HG02981 (cell line): ENCODE measurements at regions not wholly inside any gene's neighbourhood (a gene's known extent, or its start where the extent isn't known, plus 50 kb on each side); places are given as distances from the start of the nearest gene placed in this dataset.

ENCODE experiments used
- ATAC-seq: cut with Tn5 transposase; IDR thresholded peaks from one replicate; pipeline ENCODE4 v1.9.1; 2021; ENCODE audit warnings: mild to moderate bottlenecking, moderate library complexity; ENCODE audit not compliant: unreplicated experiment

DNA sequence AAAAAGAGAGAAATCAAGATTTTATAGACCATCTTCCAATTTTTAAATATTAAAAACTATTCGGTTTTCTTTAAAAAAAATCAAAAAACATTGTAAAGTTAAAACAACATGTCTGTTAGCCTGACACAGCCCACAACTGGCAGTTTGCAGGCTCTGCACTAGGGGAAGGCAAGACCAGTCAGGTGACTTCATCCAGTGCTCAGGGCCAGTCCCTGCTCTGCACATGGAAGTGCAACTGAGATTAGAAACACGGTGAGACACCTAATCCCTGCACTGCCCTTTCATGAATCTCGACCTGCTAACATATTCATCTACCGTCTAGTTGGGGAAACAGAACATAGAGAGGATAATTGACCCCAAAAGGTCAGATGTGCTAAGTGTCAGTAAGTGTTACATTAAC is 135.2 kb downstream of the BARD1 start:
- ATAC-seq, result peak; percentile 60

GRCh38 chr2:214671319-214671885 is 138.1 kb downstream of the BARD1 start:
- ATAC-seq, result no peak

- ATAC-seq, result no peak
Observed at GRCh38 chr2:214652473-214652872, 157.0 kb downstream of the BARD1 start.

DNA sequence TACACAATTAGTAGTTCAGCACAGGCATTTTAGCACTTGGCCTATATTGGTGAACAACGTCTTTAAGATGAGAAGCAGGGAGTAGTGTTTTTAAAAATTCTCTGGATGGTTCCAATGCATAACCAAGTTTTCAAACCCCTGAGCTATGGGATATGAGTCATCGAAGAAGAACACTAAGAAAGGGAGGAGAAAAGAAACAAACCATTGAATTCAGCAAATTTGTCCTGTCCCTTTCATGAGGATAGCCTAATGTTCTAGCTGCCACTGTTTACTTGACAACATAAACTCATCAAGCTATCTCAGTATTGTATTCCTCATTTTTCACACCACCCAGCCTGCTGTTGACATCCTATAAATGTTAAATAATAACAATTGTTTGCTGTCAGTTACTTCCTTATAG is 158.0 kb downstream of the BARD1 start:
- no peak for ATAC-seq

DNA sequence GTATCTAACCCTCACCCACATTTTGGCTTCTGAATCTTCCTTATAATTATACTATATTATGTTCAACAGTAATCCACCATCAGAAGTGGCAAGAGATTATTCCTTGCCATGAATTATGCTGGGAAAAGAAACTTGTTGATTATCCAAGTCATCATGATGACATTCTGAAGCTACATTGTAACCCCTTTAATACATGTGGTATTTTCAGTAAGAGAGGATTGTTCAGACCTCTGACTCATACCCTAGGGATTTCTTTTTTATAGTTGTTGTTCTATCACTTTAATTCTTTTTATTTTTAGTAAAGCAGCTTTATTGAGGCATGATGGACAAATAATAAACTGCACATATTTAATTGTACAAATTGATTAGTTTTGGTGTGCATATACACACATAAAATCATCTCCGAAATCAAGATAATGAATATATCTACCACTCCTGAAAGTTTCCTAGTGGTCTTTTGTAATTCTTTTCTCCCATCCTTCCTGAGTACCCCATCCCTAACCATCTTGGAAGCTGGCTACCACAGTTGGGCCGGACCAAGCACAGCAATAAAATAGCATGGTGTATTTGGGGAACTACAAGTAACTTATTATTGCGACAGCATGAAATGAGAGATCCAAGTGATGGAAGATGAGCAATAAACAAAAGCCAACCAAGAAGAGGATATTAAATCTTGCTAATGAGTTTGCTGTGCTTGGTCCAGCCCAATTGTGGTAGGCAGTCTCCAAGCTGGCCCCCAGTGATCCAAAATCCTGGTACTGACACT is 159.9 kb downstream of the BARD1 start:
- ATAC-seq, result no peak

- ATAC-seq, result no peak
Observed at GRCh38 chr2:214648520-214648919, 161.0 kb downstream of the BARD1 start.

DNA sequence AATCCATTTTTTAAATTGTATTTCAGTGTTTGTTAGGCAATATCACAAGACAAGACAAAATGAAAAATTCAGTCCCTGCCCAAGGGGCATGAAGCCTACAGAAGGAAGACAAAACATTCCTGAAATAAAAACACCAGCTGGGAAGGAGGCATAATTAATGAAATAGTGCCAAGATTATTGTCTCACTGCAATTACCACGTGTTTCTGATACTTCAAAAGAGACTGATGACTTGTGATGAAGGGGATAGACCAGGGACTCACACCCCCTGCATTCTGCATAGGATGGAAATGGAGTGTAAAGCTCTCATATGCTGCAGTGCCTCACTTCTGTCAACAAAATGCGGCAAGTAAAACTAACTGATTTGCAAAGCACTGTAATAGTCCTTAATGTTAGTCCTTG is 178.1 kb downstream of the BARD1 start:
- no peak for ATAC-seq

- no peak for ATAC-seq
Observed at GRCh38 chr2:214630402-214631045, 179.0 kb downstream of the BARD1 start.

- ATAC-seq, result no peak
Observed at GRCh38 chr2:214629875-214630274, 179.6 kb downstream of the BARD1 start.
